Neural cell (in vitro differentiated cells): ENCODE measurements at regions not wholly inside any gene's neighbourhood (a gene's known extent, or its start where the extent isn't known, plus 50 kb on each side); places are given as distances from the start of the nearest gene placed in this dataset.

Experiments
- H2AFZ ChIP-seq: fragments of 200-600, 300-800 bp; sonication (generic), shearing (Covaris generic); 2 replicates; pipeline ENCODE4 v1.6.0; 2014; ENCODE audit warnings: low read depth, mild to moderate bottlenecking, antibody characterized with exemption, low read length, moderate library complexity
- H3F3A ChIP-seq: fragments of 200-600 bp; shearing (Covaris generic); 2 replicates; pipeline ENCODE4 v1.6.1; 2016; ENCODE audit warnings: mild to moderate bottlenecking, moderate library complexity, mixed read lengths, antibody characterized with exemption, low read length; ENCODE audit not compliant: insufficient read depth, poor library complexity, severe bottlenecking
- H3K27ac ChIP-seq: fragments of 200-600, 300-800 bp; sonication (generic), shearing (Covaris generic); 2 replicates; pipeline ENCODE4 v1.5.1; 2014; ENCODE audit warnings: mild to moderate bottlenecking, low read length, moderate library complexity
- H3K27me3 ChIP-seq: fragments of 300-800, 200-600 bp; sonication (generic), shearing (Covaris generic); 2 replicates; pipeline ENCODE4 v1.6.0; 2014; ENCODE audit warnings: mild to moderate bottlenecking, low read depth, low read length, moderate library complexity; ENCODE audit not compliant: insufficient read depth
- H3K36me3 ChIP-seq: fragments of 300-800, 200-600 bp; sonication (generic), shearing (Covaris generic); 2 replicates; pipeline ENCODE4 v1.5.1; 2014; ENCODE audit warnings: mild to moderate bottlenecking, antibody characterized with exemption, low read length, moderate library complexity; ENCODE audit not compliant: insufficient read depth
- H3K4me2 ChIP-seq: fragments of 300-800, 200-600 bp; sonication (generic), shearing (Covaris generic); 2 replicates; pipeline ENCODE4 v1.6.0; 2014; ENCODE audit warnings: mild to moderate bottlenecking, low read length
- H3K4me3 ChIP-seq: fragments of 300-800, 200-600 bp; sonication (generic), shearing (Covaris generic); 2 replicates; pipeline ENCODE4 v1.5.1; 2014; ENCODE audit warnings: mild to moderate bottlenecking, low read length, moderate library complexity
- H3K79me2 ChIP-seq: fragments of 200-600 bp; shearing (Covaris generic); replicated peaks from 2 replicates; pipeline ENCODE4 v1.6.0; 2014; ENCODE audit warnings: mild to moderate bottlenecking, low read length, moderate library complexity; ENCODE audit not compliant: insufficient read depth
- H3K9ac ChIP-seq: fragments of 300-800, 200-600 bp; sonication (generic), shearing (Covaris generic); 2 replicates; pipeline ENCODE4 v1.6.1; 2016; ENCODE audit warnings: mild to moderate bottlenecking, low read length, mixed read lengths
- H3K9me2 ChIP-seq: fragments of 200-600 bp; shearing (Covaris generic); 2 replicates; pipeline ENCODE4 v1.6.1; 2016; ENCODE audit warnings: mild to moderate bottlenecking, low read length, mixed read lengths; ENCODE audit not compliant: insufficient read depth
- H3K9me3 ChIP-seq: fragments of 200-600, 300-800 bp; sonication (generic), shearing (Covaris generic); 2 replicates; pipeline ENCODE4 v1.6.1; 2016; ENCODE audit warnings: mild to moderate bottlenecking, mixed run types, low read length, moderate library complexity, mixed read lengths
- H4K20me1 ChIP-seq: fragments of 200-600 bp; shearing (Covaris generic); 2 replicates; pipeline ENCODE4 v1.6.1; 2016; ENCODE audit warnings: mild to moderate bottlenecking, mixed run types; ENCODE audit not compliant: insufficient read depth
- CTCF ChIP-seq: fragments of 450-650 bp; IDR thresholded peaks from 2 replicates; pipeline ENCODE4 v1.5.1; 2014; ENCODE audit warnings: antibody characterized with exemption, mild to moderate bottlenecking, moderate library complexity; ENCODE audit not compliant: poor library complexity, severe bottlenecking
- EP300 ChIP-seq: fragments of 450-650 bp; conservative IDR thresholded peaks from 2 replicates; pipeline ENCODE4 v1.6.1; 2014; ENCODE audit warnings: antibody characterized with exemption, mild to moderate bottlenecking, moderate library complexity; ENCODE audit not compliant: poor library complexity, severe bottlenecking
- EZH2 ChIP-seq: fragments of 200-600, 300-800 bp; shearing (Covaris generic), sonication (generic); IDR thresholded peaks from 2 replicates; pipeline ENCODE4 v1.6.1; 2014; ENCODE audit warnings: antibody characterized with exemption, low read length, borderline replicate concordance, mild to moderate bottlenecking; ENCODE audit not compliant: insufficient read depth, poor library complexity, severe bottlenecking
- MXI1 ChIP-seq: fragments of 450-650 bp; conservative IDR thresholded peaks from 2 replicates; pipeline ENCODE4 v1.6.1; 2014; ENCODE audit warnings: antibody characterized with exemption, mild to moderate bottlenecking; ENCODE audit not compliant: poor library complexity, severe bottlenecking
- POLR2AphosphoS5 ChIP-seq: IDR thresholded peaks from 2 replicates; pipeline ENCODE4 v1.6.1; 2012
- RAD21 ChIP-seq: fragments of 450-650 bp; conservative IDR thresholded peaks from 2 replicates; pipeline ENCODE4 v1.6.1; 2014; ENCODE audit warnings: antibody characterized with exemption, mild to moderate bottlenecking, moderate library complexity
- REST ChIP-seq: IDR thresholded peaks from 2 replicates; pipeline ENCODE4 v1.6.1; 2012; ENCODE audit warnings: borderline replicate concordance
- SMC3 ChIP-seq: fragments of 450-650 bp; conservative IDR thresholded peaks from 2 replicates; pipeline ENCODE4 v1.6.1; 2014; ENCODE audit warnings: antibody characterized with exemption, mild to moderate bottlenecking, moderate library complexity; ENCODE audit not compliant: poor library complexity
- TAF1 ChIP-seq: IDR thresholded peaks from 2 replicates; pipeline ENCODE4 v1.6.1; 2012; ENCODE audit warnings: low read depth

- Histone ChIP-seq H2AFZ (no peak overlapping the region), H3K79me2 (no peaks in the 10 kb centered on the region), H3K27me3 (no peaks in the 10 kb centered on the region), H3K4me3 (no peak overlapping the region), H4K20me1 (no peaks in the 10 kb centered on the region), H3K27ac (no peak overlapping the region), H3K9me2 (no peaks in the 10 kb centered on the region), H3K9ac (no peak overlapping the region), H3K36me3 (no peaks in the 10 kb centered on the region), H3F3A (no peaks in the 10 kb centered on the region), H3K4me2 (no peak overlapping the region), H3K9me3 (no peaks in the 10 kb centered on the region)
- no peak for TF ChIP-seq TAF1
- no peak for TF ChIP-seq CTCF
- TF ChIP-seq POLR2AphosphoS5 = no peak
- no peak for TF ChIP-seq EP300
- TF ChIP-seq MXI1 = no peak
- no peak for TF ChIP-seq EZH2
- TF ChIP-seq RAD21 = no peak
- no peak for TF ChIP-seq SMC3
- TF ChIP-seq REST = no peak
Measured at GRCh38 chr17:77631307-77631706, 327.2 kb upstream of the TNRC6C start.

GRCh38 chr17:77632619-77633018 is 325.9 kb upstream of the TNRC6C start:
- peaks cover 8% of the 10 kb centered on the region for H3F3A ChIP-seq
- TF ChIP-seq CTCF (no peak), REST (no peak)
- no peaks in the 10 kb centered on the region for H3K9me3 ChIP-seq
- no peaks in the 10 kb centered on the region for H4K20me1 ChIP-seq
- no peak overlapping the region for H3K9ac ChIP-seq
- no peak overlapping the region for H2AFZ ChIP-seq
- no peak overlapping the region for H3K4me3 ChIP-seq
- no peak overlapping the region for H3K4me2 ChIP-seq
- H3K27me3 ChIP-seq = no peaks in the 10 kb centered on the region
- H3K27ac ChIP-seq = no peak overlapping the region
- H3K9me2 ChIP-seq = no peaks in the 10 kb centered on the region
- no peaks in the 10 kb centered on the region for H3K36me3 ChIP-seq
- H3K79me2 ChIP-seq = no peaks in the 10 kb centered on the region
